Putamen (tissue), 1 donor: ENCODE measurements at regions not wholly inside any gene's neighbourhood (a gene's known extent, or its start where the extent isn't known, plus 50 kb on each side); places are given as distances from the start of the nearest gene placed in this dataset.

Experiments used
- DNase-seq: peaks from one replicate; pipeline ENCODE4 v3.0.0-alpha.2; 2016; ENCODE audit warnings: low spot score

DNA sequence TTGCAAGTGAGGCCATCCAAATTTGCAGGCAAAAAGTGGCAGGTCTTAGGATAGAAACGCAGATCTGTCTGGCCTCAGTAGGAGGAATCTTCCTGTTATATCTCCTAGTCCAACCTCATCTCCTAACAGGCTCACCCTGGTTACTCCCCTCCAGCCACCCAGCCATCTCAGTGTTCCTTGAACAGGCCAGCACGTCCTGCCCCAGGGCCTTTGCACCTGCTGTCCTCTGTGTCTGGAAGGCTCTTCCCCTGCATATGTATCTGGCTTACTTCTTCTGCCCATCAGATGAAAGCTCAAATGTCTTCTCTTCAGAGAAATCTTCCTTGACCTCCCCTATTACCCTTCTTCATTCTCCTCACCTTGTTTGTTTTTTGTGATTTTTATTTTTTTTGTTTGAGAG, 107.3 kb upstream of the ALDH1B1 start:
- DNase-seq, result no peak

- DNase-seq, result no peak
These were observed 107.9 kb upstream of the ALDH1B1 start for GRCh38 chr9:38284588-38285051.

DNA sequence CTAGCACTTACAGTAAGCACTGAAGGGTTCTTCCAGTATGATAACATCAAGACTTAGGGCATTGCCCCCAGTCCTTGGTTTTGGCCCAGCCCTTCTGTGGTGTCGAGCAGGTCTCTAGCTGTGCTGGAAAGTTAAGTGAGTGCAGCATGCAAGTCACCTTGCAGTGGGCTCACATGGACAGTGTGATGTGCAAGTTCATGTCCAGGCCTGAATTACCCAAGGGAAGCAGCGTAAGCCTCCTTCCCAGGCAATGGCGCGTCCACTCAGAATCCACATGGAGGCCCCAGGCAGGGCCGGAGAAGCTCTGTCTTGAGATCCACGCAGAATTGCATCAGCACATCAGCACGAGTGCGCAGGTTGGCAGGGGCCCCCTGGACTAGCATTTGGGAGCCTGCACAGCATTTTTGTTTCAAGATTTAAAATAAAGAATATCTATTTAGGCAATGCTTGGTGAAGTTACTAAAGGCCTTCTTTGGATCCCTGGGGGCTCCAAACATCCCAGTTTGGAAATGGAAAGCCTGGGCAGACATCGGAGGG, 108.4 kb upstream of the ALDH1B1 start:
- DNase-seq, result no peak

DNA sequence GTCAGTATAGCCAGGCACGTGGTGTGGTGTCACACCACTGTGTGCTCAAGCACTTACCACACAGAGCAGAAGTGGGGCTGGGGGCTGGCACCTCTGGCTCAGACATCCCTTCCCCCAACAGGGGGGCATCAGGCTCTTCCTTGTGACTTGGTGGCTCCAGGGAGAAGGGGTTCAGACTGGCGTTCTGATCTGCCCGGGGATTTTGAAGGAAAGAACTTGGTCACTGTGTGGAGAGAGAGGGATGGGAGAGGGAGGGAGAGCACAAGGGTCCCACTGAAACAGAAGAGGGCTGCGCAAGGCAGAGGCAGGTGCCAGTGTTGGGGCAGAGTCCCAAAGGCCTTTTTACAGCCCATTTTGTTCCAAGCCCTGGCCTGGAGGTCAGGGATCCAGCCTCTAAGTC, 109.7 kb upstream of the ALDH1B1 start:
- DNase-seq, result no peak

GRCh38 chr9:38281917-38282316, 110.6 kb upstream of the ALDH1B1 start:
- no peak for DNase-seq

GRCh38 chr9:38281196-38281595, 111.3 kb upstream of the ALDH1B1 start:
- DNase-seq, result no peak

- no peak for DNase-seq
These were observed 112.2 kb upstream of the ALDH1B1 start for GRCh38 chr9:38280251-38280800.

- DNase-seq, result no peak
These were observed 113.4 kb upstream of the ALDH1B1 start for GRCh38 chr9:38278931-38279679.

DNA sequence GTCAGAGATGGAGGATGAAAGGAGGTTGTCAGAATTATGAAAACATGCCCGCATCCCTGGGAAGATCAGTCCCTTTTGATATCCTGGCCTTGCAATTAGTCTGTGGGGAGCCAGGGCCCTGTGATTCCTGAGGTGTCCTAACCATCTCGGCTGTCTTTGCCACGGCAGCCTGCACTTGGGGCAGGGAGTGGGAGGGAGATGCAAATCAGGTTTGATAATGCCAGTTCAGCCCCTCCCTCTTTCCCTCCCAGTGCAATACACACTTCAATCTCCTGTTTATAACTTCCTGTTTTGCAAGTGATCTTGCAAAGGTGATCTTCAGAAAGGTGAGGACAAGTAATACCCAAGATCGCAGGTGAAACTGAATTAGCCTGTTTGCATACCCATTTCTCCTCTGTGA, 114.0 kb upstream of the ALDH1B1 start:
- DNase-seq, result no peak

DNA sequence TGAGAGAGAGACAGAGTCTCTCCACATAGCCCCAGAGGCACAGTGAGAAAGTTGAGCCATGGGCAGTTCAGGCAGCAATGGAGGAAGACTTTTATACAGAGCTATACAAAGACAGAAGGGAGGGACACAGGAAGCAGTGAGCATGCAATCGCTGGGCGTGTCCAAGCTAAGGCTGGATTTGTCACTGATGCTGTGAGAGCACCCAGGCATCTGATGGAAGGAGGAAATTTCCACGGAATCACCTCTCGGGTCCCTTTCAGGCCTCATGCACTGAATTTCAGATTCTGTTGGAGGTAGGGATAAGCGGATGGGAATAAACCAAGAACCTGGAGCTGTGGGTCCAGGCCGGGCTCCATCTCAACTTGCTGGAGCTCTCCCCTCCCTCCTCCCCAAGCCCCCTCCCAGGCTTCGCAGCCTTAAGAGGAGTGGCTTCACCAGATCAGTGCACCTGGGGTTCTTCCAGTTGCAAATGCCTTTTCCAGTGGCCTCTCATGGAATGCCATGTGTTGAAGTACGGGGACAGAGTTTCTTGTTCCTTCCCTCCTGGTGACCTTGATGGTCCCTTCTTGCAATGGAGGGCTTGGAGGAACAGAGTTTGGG, 114.8 kb upstream of the ALDH1B1 start:
- no peak for DNase-seq

DNA sequence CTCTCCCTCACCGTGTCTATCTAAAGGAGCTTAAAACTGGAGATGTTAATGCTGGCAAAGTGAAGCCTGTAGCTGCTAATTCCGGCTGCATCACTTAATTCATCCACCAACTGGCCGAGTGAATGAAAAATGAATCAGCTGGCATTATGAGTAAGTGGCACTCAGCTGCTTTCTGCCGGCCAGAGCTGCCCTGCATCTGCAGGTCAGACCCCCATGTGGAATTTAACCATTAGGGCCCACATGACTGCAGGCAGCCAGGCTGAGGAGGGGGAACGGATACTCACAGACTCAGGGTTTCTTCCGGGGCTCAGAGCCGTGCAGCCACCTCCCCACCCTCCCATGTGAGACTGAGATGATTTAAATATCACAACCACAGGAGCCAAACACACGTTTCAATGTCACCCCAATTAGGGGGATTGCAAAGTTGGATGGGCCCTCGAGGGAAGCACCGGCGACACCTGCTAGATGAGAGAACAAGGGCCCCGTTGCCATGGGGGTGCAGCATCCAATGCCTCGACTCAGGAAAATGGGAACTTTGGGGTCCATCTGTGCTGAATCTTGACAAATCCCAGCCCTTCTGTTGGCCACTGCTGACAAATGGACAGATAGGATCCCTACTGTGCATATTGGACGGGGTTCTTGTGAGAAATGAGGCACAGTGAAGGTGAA, 115.6 kb upstream of the ALDH1B1 start:
- DNase-seq, result no peak

DNA sequence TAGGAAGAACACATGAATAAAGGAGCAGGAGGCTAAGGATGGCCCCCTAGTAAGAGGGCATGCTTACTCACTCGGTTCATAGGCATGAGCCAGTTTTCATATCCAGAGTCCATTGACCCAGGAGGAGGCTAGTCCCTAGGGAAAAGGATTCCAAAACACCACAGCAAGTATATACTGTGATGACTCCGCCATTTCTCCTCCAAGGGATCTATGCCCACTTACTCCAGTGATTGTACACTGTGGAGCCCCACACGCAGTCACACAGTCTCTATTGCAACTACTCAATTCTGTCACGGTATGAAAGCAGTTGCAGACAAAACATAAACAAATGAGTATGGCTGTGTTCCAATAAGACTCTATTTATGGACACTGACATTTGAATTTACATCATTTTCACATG, 117.7 kb upstream of the ALDH1B1 start:
- no peak for DNase-seq

GRCh38 chr9:38272710-38273109, 119.8 kb upstream of the ALDH1B1 start:
- DNase-seq, result no peak

- DNase-seq, result no peak
These were observed 120.7 kb upstream of the ALDH1B1 start for GRCh38 chr9:38271666-38272241.

- no peak for DNase-seq
These were observed 122.7 kb upstream of the ALDH1B1 start for GRCh38 chr9:38269775-38270174.

DNA sequence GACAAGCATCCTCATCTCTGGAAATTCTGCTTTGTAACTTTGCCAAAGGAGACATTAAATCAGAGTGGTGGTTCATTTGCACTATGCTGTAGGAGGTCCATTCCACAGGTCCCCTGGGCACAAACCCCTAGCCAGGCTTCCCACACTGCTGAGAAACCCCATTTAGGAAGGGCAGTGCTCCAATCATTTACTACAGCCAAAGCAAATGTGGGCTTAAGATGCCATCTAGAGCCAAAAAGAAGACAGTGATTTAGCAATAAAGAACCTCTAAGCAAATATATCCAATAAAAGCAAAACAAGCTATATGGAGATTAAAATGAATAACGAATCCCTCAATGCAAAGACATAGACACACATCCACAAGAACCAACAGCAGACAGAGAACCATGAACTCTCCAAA, 129.0 kb upstream of the ALDH1B1 start:
- no peak for DNase-seq

DNA sequence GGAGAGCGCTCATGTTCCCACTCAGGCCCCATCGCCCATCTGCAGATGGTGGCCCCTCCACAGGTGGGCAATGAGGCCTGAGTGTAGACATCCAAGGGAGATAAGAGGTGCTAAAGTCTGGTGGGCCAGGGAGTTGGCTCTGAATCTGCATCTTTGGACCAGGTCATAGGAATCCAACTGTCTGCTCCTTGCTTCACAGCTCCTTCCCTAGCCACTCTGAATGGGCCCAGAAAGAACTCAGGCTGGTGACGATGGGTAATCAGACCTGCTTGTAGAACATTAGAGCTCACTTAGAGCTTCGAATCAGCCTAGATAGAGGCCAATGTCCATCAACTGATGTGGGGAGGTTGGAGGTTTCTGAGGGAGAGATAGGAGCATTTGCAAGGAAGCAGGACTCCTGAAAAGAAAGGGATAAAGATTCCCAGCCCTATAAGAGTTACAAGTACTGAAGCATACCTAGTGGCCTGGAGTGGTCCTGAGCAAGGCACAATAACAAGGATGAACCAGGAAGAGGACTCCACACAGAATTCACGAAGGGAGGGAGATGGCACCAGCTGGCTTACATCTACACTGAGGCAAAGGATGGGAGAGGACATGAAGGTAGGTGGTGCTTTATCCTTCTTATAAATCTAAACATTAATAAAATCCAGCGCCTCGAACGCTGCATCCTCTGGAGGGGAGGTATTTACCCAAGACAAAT, 132.8 kb upstream of the ALDH1B1 start:
- DNase-seq, result no peak

- DNase-seq, result no peak
These were observed 133.4 kb upstream of the ALDH1B1 start for GRCh38 chr9:38259056-38259455.

DNA sequence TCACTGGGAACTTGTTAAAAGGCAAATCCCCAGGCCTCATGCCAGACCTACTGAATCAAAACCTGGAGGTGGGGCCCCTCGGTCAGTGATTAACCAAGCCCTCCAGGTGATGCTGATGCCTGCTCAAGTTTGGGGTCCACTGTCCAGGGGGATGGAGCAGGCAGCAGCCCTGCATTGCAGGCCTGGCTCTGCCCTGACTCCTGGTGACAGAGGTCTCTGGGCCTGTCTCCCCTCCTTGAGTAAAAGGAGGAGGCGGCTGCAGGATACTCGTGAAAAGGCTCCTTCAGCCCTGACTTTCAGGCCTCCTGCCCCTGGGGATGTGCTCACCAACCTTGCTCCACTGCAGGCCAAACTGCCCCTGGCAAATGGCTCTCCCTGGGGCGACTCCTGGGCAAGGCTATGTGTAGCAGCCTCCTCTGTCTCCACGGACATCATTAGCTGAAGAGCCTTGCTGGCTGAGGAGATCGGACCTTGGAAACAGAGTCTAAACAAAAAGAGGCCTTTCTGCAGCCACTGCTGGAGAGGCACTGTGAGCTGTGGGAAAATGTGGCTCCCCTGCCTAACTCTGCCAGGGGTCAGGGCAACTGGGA, 134.8 kb upstream of the ALDH1B1 start:
- DNase-seq, result no peak

- DNase-seq, result no peak
These were observed 136.0 kb upstream of the ALDH1B1 start for GRCh38 chr9:38256461-38256860.

DNA sequence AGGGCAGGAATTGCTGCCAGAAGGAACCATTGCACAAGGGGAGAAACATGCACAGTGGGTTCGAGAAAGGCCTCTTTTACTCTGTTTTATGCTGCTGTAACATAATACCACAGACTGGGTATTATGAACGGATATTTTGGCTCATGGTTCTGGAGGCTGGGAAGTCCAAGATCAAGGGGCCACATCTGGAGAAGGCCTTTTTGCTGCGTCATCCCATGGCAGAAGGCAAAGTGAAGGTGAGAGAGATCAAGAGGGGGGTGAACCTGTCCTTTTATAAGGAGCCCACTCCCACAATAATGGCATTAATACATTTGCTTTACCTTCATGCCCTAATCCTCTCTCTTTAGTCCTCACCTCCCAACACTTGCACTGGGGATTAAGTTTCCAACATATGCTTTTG, 136.9 kb upstream of the ALDH1B1 start:
- no peak for DNase-seq
